DMS114 treated with DMSO at 0.1 percent for 48 hours (cell line): ENCODE measurements at regions not wholly inside any gene's neighbourhood (a gene's known extent, or its start where the extent isn't known, plus 50 kb on each side); places are given as distances from the start of the nearest gene placed in this dataset.

Experiments
- DNase-seq: peaks from one replicate; lab custom pipeline; 2025; ENCODE audit not compliant: unreplicated experiment; lab: John Stamatoyannopoulos, UW

- no peak for DNase-seq
Observed at GRCh38 chr18:24727685-24728084, 267.2 kb downstream of the HRH4 start.

GRCh38 chr18:24731158-24731557 is 270.7 kb downstream of the HRH4 start:
- no peak for DNase-seq

- no peak for DNase-seq
Observed at GRCh38 chr18:24731981-24732380, 271.5 kb downstream of the HRH4 start.

- no peak for DNase-seq
Observed at GRCh38 chr18:24734058-24734457, 273.6 kb downstream of the HRH4 start.

GRCh38 chr18:24735624-24736231 is 275.3 kb downstream of the HRH4 start:
- no peak for DNase-seq

GRCh38 chr18:24736662-24737330 is 276.4 kb downstream of the HRH4 start:
- DNase-seq = no peak

- no peak for DNase-seq
Observed at GRCh38 chr18:24740829-24741228, 280.4 kb downstream of the HRH4 start.

- no peak for DNase-seq
Observed at GRCh38 chr18:24741321-24741720, 280.9 kb downstream of the HRH4 start.

- no peak for DNase-seq
Observed at GRCh38 chr18:24741965-24742724, 281.7 kb downstream of the HRH4 start.

- DNase-seq = no peak
Observed at GRCh38 chr18:24754583-24755253, 294.3 kb downstream of the HRH4 start.

GRCh38 chr18:24756385-24756784 is 295.9 kb downstream of the HRH4 start:
- DNase-seq = no peak

GRCh38 chr18:24757134-24757533 is 296.7 kb downstream of the HRH4 start:
- DNase-seq = no peak

GRCh38 chr18:24761765-24762164 is 301.3 kb downstream of the HRH4 start:
- DNase-seq = no peak

- no peak for DNase-seq
Observed at GRCh38 chr18:24762511-24762910, 302.1 kb downstream of the HRH4 start.

GRCh38 chr18:24763765-24764513 is 303.5 kb downstream of the HRH4 start:
- DNase-seq = no peak

GRCh38 chr18:24764766-24765165 is 304.3 kb downstream of the HRH4 start:
- DNase-seq = no peak

GRCh38 chr18:24766376-24766775 is 305.9 kb downstream of the HRH4 start:
- DNase-seq = no peak

GRCh38 chr18:24770311-24771024 is 310.0 kb downstream of the HRH4 start:
- no peak for DNase-seq

- DNase-seq = no peak
Observed at GRCh38 chr18:24771300-24771699, 310.9 kb downstream of the HRH4 start.

- no peak for DNase-seq
Observed at GRCh38 chr18:24773101-24773500, 312.7 kb downstream of the HRH4 start.
